GM12892 (cell line): ENCODE measurements at regions not wholly inside any gene's neighbourhood (a gene's known extent, or its start where the extent isn't known, plus 50 kb on each side); places are given as distances from the start of the nearest gene placed in this dataset.

Experiments
- POLR2A ChIP-seq: IDR thresholded peaks from 2 replicates; pipeline ENCODE4 v1.6.1; 2011; ENCODE audit warnings: low read depth, low read length, control low read depth
- TAF1 ChIP-seq: IDR thresholded peaks from 2 replicates; pipeline ENCODE4 v1.6.1; 2011; ENCODE audit warnings: low read depth, mild to moderate bottlenecking, control low read depth, low read length, borderline replicate concordance

DNA sequence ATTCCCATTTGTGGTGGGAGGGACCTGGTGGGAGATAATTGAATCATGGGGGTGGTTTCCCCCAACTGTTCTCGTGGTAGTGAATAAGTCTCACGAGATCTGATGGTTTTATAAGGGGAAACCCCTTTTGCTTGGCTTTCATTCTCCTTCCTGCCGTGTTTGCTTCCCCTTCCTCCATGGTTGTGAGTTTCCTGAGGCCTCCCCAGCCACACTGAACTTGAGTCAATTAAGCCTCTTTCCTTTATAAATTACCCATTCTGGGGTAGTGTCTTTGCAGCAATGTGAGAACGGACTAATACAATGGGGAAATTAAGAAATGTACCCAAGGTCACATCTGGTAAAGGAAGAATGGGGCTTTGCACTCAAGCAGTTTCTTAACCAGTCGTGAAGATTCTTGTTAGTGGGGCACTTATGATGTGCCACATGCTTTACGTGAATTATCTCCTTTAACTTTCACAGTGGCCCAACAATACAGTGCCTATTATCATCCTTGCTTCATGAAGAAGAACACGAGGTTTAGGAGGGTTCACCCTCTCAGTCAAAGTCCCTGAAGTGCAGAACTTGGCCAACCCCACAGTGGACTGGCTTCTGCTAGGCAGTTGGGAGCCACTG, 234.3 kb downstream of the EFCAB11 start:
- TF ChIP-seq POLR2A (no peak), TAF1 (no peak)
